Adrenal gland (tissue), 5 donors: ENCODE measurements at regions not wholly inside any gene's neighbourhood (a gene's known extent, or its start where the extent isn't known, plus 50 kb on each side); places are given as distances from the start of the nearest gene placed in this dataset.

ENCODE experiments used
- CTCF ChIP-seq, 6 experiments: fragments of 450-650 bp in 4 of 6; fragments of 200-600 bp in 2 of 6; sonication (generic) in 1 of 6; IDR thresholded peaks; 1 replicate in 5 of 6; 2 replicates in 1 of 6; pipeline versions ENCODE4 v1.5.1 to v1.8.0; 2016 to 2021; ENCODE audit warnings: antibody characterized with exemption in 6 of 6, mild to moderate bottlenecking in 2 of 6, moderate library complexity in 1 of 6
- POLR2A ChIP-seq, 2 donors: fragments of 450-650 bp; IDR thresholded peaks; one replicate each; pipeline ENCODE4 v1.6.1; 2017; ENCODE audit warnings: antibody characterized with exemption in 2 of 2, mild to moderate bottlenecking in 2 of 2, moderate library complexity in 1 of 2
- donor health status: DM: no; HTN: no; CAD: no.

GRCh38 chr6:147715035-147715434 is 206.5 kb downstream of the SAMD5 start:
- TF ChIP-seq CTCF (IDR thresholded peaks at IDR 0.05) (no peak), POLR2A (IDR thresholded peaks at IDR 0.05) (no peak)
